ENCODE measurements at regions not wholly inside any gene's neighbourhood (a gene's known extent, or its start where the extent isn't known, plus 50 kb on each side); places are given as distances from the start of the nearest gene placed in this dataset.

- H3K4me2 ChIP-seq (ENCODE audit: low read length): peak overlapping the region; percentile 47
- no peak overlapping the region for H2AFZ ChIP-seq (ENCODE audit: low read depth, low read length, poor library complexity, severe bottlenecking)
- no peak overlapping the region for H3K4me3 ChIP-seq (replicated peaks in 1 of 2; ENCODE audit: low read depth in 1 of 2, low read length in 2 of 2)
- H4K20me1 ChIP-seq (ENCODE audit: insufficient read depth): no peaks in the 10 kb centered on the region
- no peak overlapping the region for H3K9ac ChIP-seq (ENCODE audit: low read length)
- no peaks in the 10 kb centered on the region for H3K27me3 ChIP-seq (ENCODE audit: insufficient read depth, low read length)
- peaks cover 0 to 11% of the 10 kb centered on the region in 2 experiments; a peak in 2 of 4 replicates for H3K4me1 ChIP-seq (ENCODE audit: control insufficient read depth in 1 of 2, insufficient read depth in 2 of 2, low read length in 2 of 2)
- CTCF ChIA-PET: no interaction called here
- no peak overlapping the region for H3K27ac ChIP-seq (ENCODE audit: low read depth, low read length)
- BruUV-seq (replicated peaks): no TSS peak
- ATAC-seq (peak; percentile 87), DNase-seq (ENCODE audit: low read depth, low spot score) (peak; percentile 61)
- H3K9me2 ChIP-seq (ENCODE audit: insufficient read depth): no peaks in the 10 kb centered on the region
- H3K36me3 ChIP-seq (ENCODE audit: control insufficient read depth in 1 of 2, insufficient read depth in 2 of 2, low read length in 2 of 2): no peaks in the 10 kb centered on the region
- POLR2A ChIA-PET: no interaction called here
- intact Hi-C loops (cut with micrococcal nuclease): no loop called here
- RAD21 ChIA-PET (ENCODE audit: low non-redundant PET in 1 of 2, low total read pairs in 2 of 2, uncharacterized antibody in 2 of 2, unreplicated experiment in 2 of 2): no interaction called here
- no peaks in the 10 kb centered on the region for H3K9me3 ChIP-seq (ENCODE audit: control insufficient read depth in 1 of 2, insufficient read depth in 1 of 2, low read depth in 1 of 2, low read length in 2 of 2)
- H3K79me2 ChIP-seq (ENCODE audit: insufficient read depth, low read length): no peaks in the 10 kb centered on the region
- TF ChIP-seq SP1 (IDR thresholded peaks at IDR 0.05; ENCODE audit: low read depth) (peak; percentile 58), POLR2AphosphoS5 (IDR thresholded peaks at IDR 0.05; ENCODE audit: low read depth, low read length) (no peak), JUND (IDR thresholded peaks at IDR 0.05) (peak; percentile 79), ZNF274 (IDR thresholded peaks at IDR 0.05; ENCODE audit: low read depth, low read length) (no peak), CEBPB (IDR thresholded peaks at IDR 0.05; ENCODE audit: low read depth) (peak; percentile 89), SIN3A (IDR thresholded peaks at IDR 0.05; ENCODE audit: low read depth) (no peak), ATF3 (IDR thresholded peaks at IDR 0.05) (no peak), POLR2A (IDR thresholded peaks at IDR 0.05; ENCODE audit: borderline replicate concordance, extremely low read depth, insufficient read depth, insufficient read length) (no peak), MAX (IDR thresholded peaks at IDR 0.05) (0 out of 2 replicates have a peak, but pooled peaks have one; percentile 14), ZBTB33 (IDR thresholded peaks at IDR 0.05; ENCODE audit: extremely low read depth, insufficient replicate concordance, low read length) (no peak), ZFX (IDR thresholded peaks at IDR 0.05) (no peak), YY1 (IDR thresholded peaks at IDR 0.05; ENCODE audit: extremely low read depth, insufficient replicate concordance, low read depth, low read length) (no peak), CBX3 (IDR thresholded peaks at IDR 0.05; ENCODE audit: low read depth) (peak; percentile 78; the same call in 1 of the 2 replicates), SRF (IDR thresholded peaks at IDR 0.05; ENCODE audit: low read depth) (0 out of 2 replicates have a peak, but pooled peaks have one; percentile 35), REST (IDR thresholded peaks at IDR 0.05; ENCODE audit: low read depth) (no peak), TCF7L2 (IDR thresholded peaks at IDR 0.05; ENCODE audit: borderline replicate concordance, extremely low read depth, insufficient read depth, insufficient read length) (no peak), CTCF (IDR thresholded peaks at IDR 0.05 in 2 of 3, conservative IDR thresholded peaks at IDR 0.05 in 1 of 3; ENCODE audit: borderline replicate concordance in 1 of 3, insufficient read depth in 1 of 3, low read depth in 2 of 3, low read length in 2 of 3) (no peak), EZH2 (IDR thresholded peaks at IDR 0.05) (no peak), FOSL1 (IDR thresholded peaks at IDR 0.05; ENCODE audit: low read depth) (peak; percentile 86), EZH2phosphoT487 (IDR thresholded peaks at IDR 0.05; ENCODE audit: borderline replicate concordance) (no peak), ELF1 (IDR thresholded peaks at IDR 0.05; ENCODE audit: borderline replicate concordance, low read depth) (no peak), RAD21 (IDR thresholded peaks at IDR 0.05; ENCODE audit: low read depth) (peak; percentile 13; the same call in 1 of the 2 replicates)
These were observed 354.9 kb downstream of the BMPER start for GRCh38 chr7:34260279-34260678.
